OCI-LY7 (cell line): ENCODE measurements at regions not wholly inside any gene's neighbourhood (a gene's known extent, or its start where the extent isn't known, plus 50 kb on each side); places are given as distances from the start of the nearest gene placed in this dataset.

Experiments
- BruUV-seq: library from RNA; stranded (reverse); fragments of 400-500 nt; replicated peaks from 2 replicates; lab custom pipeline; 2021; lab: Mats Ljungman, UMichigan
- CTCF ChIA-PET: fragments of 300-600 bp; sonication (Branson Sonifier 250); formaldehyde crosslinking; loops from one replicate; lab custom pipeline; 2022; ENCODE audit warnings: antibody characterized with exemption; ENCODE audit not compliant: unreplicated experiment; lab: Charles Lee
- POLR2A ChIA-PET: fragments of 300-600 bp; sonication (Branson Sonifier 250); formaldehyde crosslinking; loops from one replicate; lab custom pipeline; 2022; ENCODE audit warnings: antibody characterized with exemption; lab: Charles Lee
- DNase-seq: peaks from one replicate; pipeline ENCODE4 v3.0.0-alpha.2; 2015; ENCODE audit warnings: low spot score
- H2AFZ ChIP-seq: fragments of 200-600 bp; sonication (generic), shearing (Covaris generic); 2 replicates; pipeline ENCODE4 v1.6.1; 2014; ENCODE audit warnings: mild to moderate bottlenecking, antibody characterized with exemption, low read length, moderate library complexity
- H3K27ac ChIP-seq: fragments of 200-600 bp; sonication (generic); 2 replicates; pipeline ENCODE4 v1.5.1; 2014; ENCODE audit warnings: mixed run types, low read depth, mild to moderate bottlenecking, moderate library complexity, low read length, inconsistent platforms; ENCODE audit not compliant: poor library complexity, severe bottlenecking
- H3K36me3 ChIP-seq: fragments of 200-600 bp; sonication (generic); 2 replicates; pipeline ENCODE4 v1.6.1; 2014; ENCODE audit warnings: mild to moderate bottlenecking, antibody characterized with exemption, low read length, moderate library complexity, mixed read lengths; ENCODE audit not compliant: insufficient read depth
- H3K4me1 ChIP-seq: fragments of 200-600 bp; sonication (generic); 2 replicates; pipeline ENCODE4 v1.5.1; 2014; ENCODE audit warnings: mild to moderate bottlenecking, low read length; ENCODE audit not compliant: insufficient read depth, poor library complexity, severe bottlenecking
- H3K4me2 ChIP-seq: fragments of 200-600 bp; sonication (generic); 2 replicates; pipeline ENCODE4 v1.6.1; 2014; ENCODE audit warnings: mild to moderate bottlenecking, low read length
- H3K4me3 ChIP-seq: fragments of 200-600 bp; sonication (generic); 2 replicates; pipeline ENCODE4 v1.5.1; 2014; ENCODE audit warnings: mild to moderate bottlenecking, low read depth, low read length; ENCODE audit not compliant: poor library complexity, severe bottlenecking
- H3K79me2 ChIP-seq: fragments of 200-600 bp; sonication (generic); 2 replicates; pipeline ENCODE4 v1.6.1; 2016; ENCODE audit warnings: low read depth, mild to moderate bottlenecking, low read length, moderate library complexity, mixed read lengths; ENCODE audit not compliant: insufficient read depth
- H3K9me2 ChIP-seq: fragments of 200-600 bp; sonication (generic); 2 replicates; pipeline ENCODE4 v1.6.1; 2016; ENCODE audit warnings: mild to moderate bottlenecking, low read length, mixed read lengths; ENCODE audit not compliant: insufficient read depth
- H3K9me3 ChIP-seq: fragments of 200-600 bp; sonication (generic); 2 replicates; pipeline ENCODE4 v1.6.1; 2014; ENCODE audit warnings: mild to moderate bottlenecking, mixed run types, low read length, mixed read lengths
- H4K20me1 ChIP-seq: fragments of 200-600 bp; sonication (generic); 2 replicates; pipeline ENCODE4 v1.6.1; 2014; ENCODE audit warnings: mild to moderate bottlenecking, antibody characterized with exemption, low read length, moderate library complexity, mixed read lengths; ENCODE audit not compliant: insufficient read depth
- EZH2phosphoT487 ChIP-seq: fragments of 200-600 bp; sonication (generic); IDR thresholded peaks from 2 replicates; pipeline ENCODE4 v1.6.1; 2018; ENCODE audit warnings: low read depth, borderline replicate concordance, mild to moderate bottlenecking, mixed run types, antibody characterized with exemption, low read length, moderate library complexity, mixed read lengths
- intact Hi-C: fragments of 100-400 bp; cut with micrococcal nuclease; formaldehyde crosslinking; loops from one replicate; pipeline ENCODE4 v1.10.0; 2022; ENCODE audit not compliant: unreplicated experiment
- TF ChIP-seq, protein P1 (sequence below): fragments of 200-600 bp; sonication (generic); conservative IDR thresholded peaks from 2 replicates; pipeline ENCODE4 v1.5.1; 2014; ENCODE audit warnings: mild to moderate bottlenecking, antibody characterized with exemption, low read length, moderate library complexity, mixed read lengths

GRCh38 chr4:125369098-125369497 is 54.3 kb downstream of the FAT4 start:
- POLR2A ChIA-PET: no interaction called here
- H2AFZ ChIP-seq: no peak overlapping the region
- H3K4me2 ChIP-seq: no peak overlapping the region
- no TSS peak for BruUV-seq
- H3K27ac ChIP-seq: no peak overlapping the region
- H3K4me1 ChIP-seq: no peaks in the 10 kb centered on the region
- intact Hi-C loops: no loop called here
- TF ChIP-seq, protein P1, sequence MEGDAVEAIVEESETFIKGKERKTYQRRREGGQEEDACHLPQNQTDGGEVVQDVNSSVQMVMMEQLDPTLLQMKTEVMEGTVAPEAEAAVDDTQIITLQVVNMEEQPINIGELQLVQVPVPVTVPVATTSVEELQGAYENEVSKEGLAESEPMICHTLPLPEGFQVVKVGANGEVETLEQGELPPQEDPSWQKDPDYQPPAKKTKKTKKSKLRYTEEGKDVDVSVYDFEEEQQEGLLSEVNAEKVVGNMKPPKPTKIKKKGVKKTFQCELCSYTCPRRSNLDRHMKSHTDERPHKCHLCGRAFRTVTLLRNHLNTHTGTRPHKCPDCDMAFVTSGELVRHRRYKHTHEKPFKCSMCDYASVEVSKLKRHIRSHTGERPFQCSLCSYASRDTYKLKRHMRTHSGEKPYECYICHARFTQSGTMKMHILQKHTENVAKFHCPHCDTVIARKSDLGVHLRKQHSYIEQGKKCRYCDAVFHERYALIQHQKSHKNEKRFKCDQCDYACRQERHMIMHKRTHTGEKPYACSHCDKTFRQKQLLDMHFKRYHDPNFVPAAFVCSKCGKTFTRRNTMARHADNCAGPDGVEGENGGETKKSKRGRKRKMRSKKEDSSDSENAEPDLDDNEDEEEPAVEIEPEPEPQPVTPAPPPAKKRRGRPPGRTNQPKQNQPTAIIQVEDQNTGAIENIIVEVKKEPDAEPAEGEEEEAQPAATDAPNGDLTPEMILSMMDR: no peak
- TF ChIP-seq EZH2phosphoT487: no peak
- no peaks in the 10 kb centered on the region for H3K9me2 ChIP-seq
- H3K36me3 ChIP-seq: no peaks in the 10 kb centered on the region
- no peaks in the 10 kb centered on the region for H3K79me2 ChIP-seq
- no peaks in the 10 kb centered on the region for H4K20me1 ChIP-seq
- H3K9me3 ChIP-seq: no peaks in the 10 kb centered on the region
- no peak for DNase-seq
- H3K4me3 ChIP-seq: no peak overlapping the region
- CTCF ChIA-PET: no interaction called here

GRCh38 chr4:125370478-125370877 is 55.7 kb downstream of the FAT4 start:
- H3K9me2 ChIP-seq: no peaks in the 10 kb centered on the region
- CTCF ChIA-PET: no interaction called here

GRCh38 chr4:125382995-125383394 is 68.2 kb downstream of the FAT4 start:
- H3K9me2 ChIP-seq: no peaks in the 10 kb centered on the region
- DNase-seq: no peak
- TF ChIP-seq EZH2phosphoT487: no peak
- TF ChIP-seq, protein P1: no peak
- no peaks in the 10 kb centered on the region for H4K20me1 ChIP-seq
- H3K4me2 ChIP-seq: no peak overlapping the region
- no TSS peak for BruUV-seq
- intact Hi-C loops: no loop called here
- no peaks in the 10 kb centered on the region for H3K4me1 ChIP-seq
- H3K9me3 ChIP-seq: no peaks in the 10 kb centered on the region
- H3K27ac ChIP-seq: no peak overlapping the region
- ChIA-PET POLR2A (interaction anchor here (0.6 to 1.0 kb wide), 2 partner anchors 10 to 82 kb away, joined by 3 read pairs; no protein-coding TSS in a partner anchor), CTCF (no interaction called here)
- H2AFZ ChIP-seq: no peak overlapping the region
- no peaks in the 10 kb centered on the region for H3K79me2 ChIP-seq
- no peaks in the 10 kb centered on the region for H3K36me3 ChIP-seq
- H3K4me3 ChIP-seq: no peak overlapping the region

More at GRCh38 chr4:125370478-125370877, 55.7 kb downstream of the FAT4 start:
- Histone ChIP-seq H3K27ac (no peak overlapping the region), H4K20me1 (no peaks in the 10 kb centered on the region), H3K4me1 (no peaks in the 10 kb centered on the region), H3K79me2 (no peaks in the 10 kb centered on the region), H3K4me3 (no peak overlapping the region), H3K4me2 (no peak overlapping the region), H3K9me3 (no peaks in the 10 kb centered on the region), H2AFZ (no peak overlapping the region), H3K36me3 (no peaks in the 10 kb centered on the region)
- TF ChIP-seq, protein P1: no peak
- no peak for TF ChIP-seq EZH2phosphoT487
- no peak for DNase-seq
- BruUV-seq: no TSS peak
- POLR2A ChIA-PET: interaction anchor here (0.6 to 0.7 kb wide), 2 partner anchors 28 to 75 kb away, joined by 3 to 4 read pairs; no protein-coding TSS in a partner anchor
- intact Hi-C loops: no loop called here
